Trophoblast cell (in vitro differentiated cells and primary cell): ENCODE measurements at regions not wholly inside any gene's neighbourhood (a gene's known extent, or its start where the extent isn't known, plus 50 kb on each side); places are given as distances from the start of the nearest gene placed in this dataset.

Experiments
- DNase-seq, 2 donors: peaks; one replicate each; pipeline ENCODE4 v3.0.0-alpha.2; 2016
- H2AFZ ChIP-seq: 2 replicates; pipeline ENCODE4 v1.6.1; 2013; ENCODE audit warnings: low read length, moderate library complexity, mild to moderate bottlenecking; ENCODE audit not compliant: insufficient read depth, poor library complexity
- H2AK5ac ChIP-seq: 2 replicates; pipeline ENCODE4 v1.6.1; 2013; ENCODE audit warnings: mild to moderate bottlenecking, low read length
- H2BK120ac ChIP-seq: 2 replicates; pipeline ENCODE4 v1.6.1; 2013; ENCODE audit warnings: low read length, mild to moderate bottlenecking, moderate library complexity; ENCODE audit not compliant: insufficient read depth, poor library complexity
- H2BK12ac ChIP-seq: 2 replicates; pipeline ENCODE4 v1.6.1; 2013; ENCODE audit warnings: mild to moderate bottlenecking, low read length, moderate library complexity
- H2BK5ac ChIP-seq: 2 replicates; pipeline ENCODE4 v1.6.1; 2013; ENCODE audit warnings: low read length, low read depth, moderate library complexity, mild to moderate bottlenecking; ENCODE audit not compliant: poor library complexity
- H3K14ac ChIP-seq: 2 replicates; pipeline ENCODE4 v1.6.1; 2013; ENCODE audit warnings: mild to moderate bottlenecking, low read length
- H3K18ac ChIP-seq: 2 replicates; pipeline ENCODE4 v1.6.1; 2013; ENCODE audit warnings: mild to moderate bottlenecking, low read length
- H3K23ac ChIP-seq: 2 replicates; pipeline ENCODE4 v1.6.1; 2013; ENCODE audit warnings: low read length
- H3K27ac ChIP-seq: 2 replicates; pipeline ENCODE4 v1.5.1; 2013; ENCODE audit warnings: low read depth, mild to moderate bottlenecking, inconsistent platforms, low read length, moderate library complexity
- H3K27me3 ChIP-seq: 2 replicates; pipeline ENCODE4 v1.6.1; 2013; ENCODE audit warnings: inconsistent platforms, mild to moderate bottlenecking, low read length, moderate library complexity; ENCODE audit not compliant: insufficient read depth
- H3K36me3 ChIP-seq, 2 experiments: 1 replicate in 1 of 2; 2 replicates in 1 of 2; pipeline ENCODE4 v1.6.1; 2013; ENCODE audit warnings: low read length in 2 of 2, mild to moderate bottlenecking in 2 of 2, moderate library complexity in 1 of 2; ENCODE audit not compliant: insufficient read depth in 2 of 2, control insufficient read depth in 1 of 2
- H3K4ac ChIP-seq: 2 replicates; pipeline ENCODE4 v1.6.1; 2013; ENCODE audit warnings: low read depth, mild to moderate bottlenecking, low read length, moderate library complexity
- H3K4me1 ChIP-seq, 2 experiments: 1 replicate in 1 of 2; 2 replicates in 1 of 2; pipeline ENCODE4 v1.6.1; 2013; ENCODE audit warnings: low read length in 2 of 2, mild to moderate bottlenecking in 2 of 2, moderate library complexity in 1 of 2; ENCODE audit not compliant: insufficient read depth in 2 of 2, control insufficient read depth in 1 of 2
- H3K4me2 ChIP-seq: 2 replicates; pipeline ENCODE4 v1.6.1; 2013; ENCODE audit warnings: inconsistent platforms, mild to moderate bottlenecking, low read length, moderate library complexity
- H3K4me3 ChIP-seq: 2 replicates; pipeline ENCODE4 v1.5.1; 2013; ENCODE audit warnings: mild to moderate bottlenecking, low read depth, low read length, inconsistent platforms
- H3K79me1 ChIP-seq: one replicate; pipeline ENCODE4 v1.6.1; 2013; ENCODE audit warnings: low read length
- H3K79me2 ChIP-seq: 2 replicates; pipeline ENCODE4 v1.6.1; 2013; ENCODE audit warnings: low read length, mild to moderate bottlenecking; ENCODE audit not compliant: control insufficient read depth, insufficient read depth, poor library complexity
- H3K9ac ChIP-seq: 2 replicates; pipeline ENCODE4 v1.6.1; 2013; ENCODE audit warnings: mild to moderate bottlenecking, low read length
- H3K9me3 ChIP-seq: 2 replicates; pipeline ENCODE4 v1.6.1; 2013; ENCODE audit warnings: low read depth, mild to moderate bottlenecking, control low read depth, inconsistent platforms, low read length; ENCODE audit not compliant: insufficient read depth
- H4K12ac ChIP-seq: 2 replicates; pipeline ENCODE4 v1.6.1; 2013; ENCODE audit warnings: low read depth, mild to moderate bottlenecking, low read length, moderate library complexity
- H4K8ac ChIP-seq: 2 replicates; pipeline ENCODE4 v1.6.1; 2013; ENCODE audit warnings: low read depth, mild to moderate bottlenecking, low read length, moderate library complexity
- H4K91ac ChIP-seq: one replicate; pipeline ENCODE4 v1.6.1; 2013; ENCODE audit warnings: low read depth, mild to moderate bottlenecking, low read length, moderate library complexity
- WGBS: extraction: QIAGEN DNeasy Blood & Tissue Kit; methylation state at CpG from one replicate; pipeline ENCODE4 v1.1.7; 2013; ENCODE audit warnings: missing lambda C conversion rate; ENCODE audit not compliant: insufficient read length, insufficient coverage; ENCODE audit errors: extremely low coverage; 5-methylcytosine and 5-hydroxymethylcytosine counted together

DNA sequence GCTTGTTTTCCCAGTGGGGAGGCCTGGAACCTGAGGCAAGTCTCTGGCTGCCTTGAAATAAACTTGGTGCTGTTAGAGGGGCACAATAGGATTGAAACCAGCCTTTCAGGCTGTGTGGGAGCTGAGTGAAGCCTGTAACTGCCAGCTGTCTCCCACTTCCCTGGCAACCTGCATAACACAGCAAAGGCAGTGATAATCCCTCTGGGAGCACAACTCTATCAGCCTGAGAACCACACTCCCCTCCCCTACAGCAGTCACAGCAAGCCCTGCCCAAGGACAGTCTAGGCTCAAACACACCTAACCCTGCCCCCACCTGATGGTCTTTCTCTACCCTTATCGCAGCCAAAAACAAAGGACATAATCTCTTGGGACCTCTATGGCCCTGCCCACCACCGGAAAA is 683.8 kb upstream of the ATXN8OS start:
- H3K36me3 ChIP-seq: no peaks in the 10 kb centered on the region
- no peak overlapping the region for H2BK120ac ChIP-seq
- H3K79me1 ChIP-seq: peaks cover 6% of the 10 kb centered on the region
- H3K27me3 ChIP-seq: no peaks in the 10 kb centered on the region
- no peak overlapping the region for H2BK5ac ChIP-seq
- no CpG with 5 or more reads among the region's 2 CpGs for WGBS
- H4K91ac ChIP-seq: no peak overlapping the region
- peaks cover 0 to 5% of the 10 kb centered on the region in 2 experiments for H3K4me1 ChIP-seq
- H3K4ac ChIP-seq: no peak overlapping the region
- H2BK12ac ChIP-seq: no peak overlapping the region
- H3K27ac ChIP-seq: no peak overlapping the region
- H3K18ac ChIP-seq: no peak overlapping the region
- peaks cover 3% of the 10 kb centered on the region for H3K9me3 ChIP-seq
- no peak overlapping the region for H2AK5ac ChIP-seq
- no peaks in the 10 kb centered on the region for H3K79me2 ChIP-seq
- no peak overlapping the region for H3K14ac ChIP-seq
- H3K9ac ChIP-seq: no peak overlapping the region
- H4K8ac ChIP-seq: no peak overlapping the region
- no peak overlapping the region for H3K4me3 ChIP-seq
- no peak overlapping the region for H3K4me2 ChIP-seq
- H4K12ac ChIP-seq: no peak overlapping the region
- DNase-seq: no peak
- H2AFZ ChIP-seq: no peak overlapping the region
- H3K23ac ChIP-seq: no peak overlapping the region

DNA sequence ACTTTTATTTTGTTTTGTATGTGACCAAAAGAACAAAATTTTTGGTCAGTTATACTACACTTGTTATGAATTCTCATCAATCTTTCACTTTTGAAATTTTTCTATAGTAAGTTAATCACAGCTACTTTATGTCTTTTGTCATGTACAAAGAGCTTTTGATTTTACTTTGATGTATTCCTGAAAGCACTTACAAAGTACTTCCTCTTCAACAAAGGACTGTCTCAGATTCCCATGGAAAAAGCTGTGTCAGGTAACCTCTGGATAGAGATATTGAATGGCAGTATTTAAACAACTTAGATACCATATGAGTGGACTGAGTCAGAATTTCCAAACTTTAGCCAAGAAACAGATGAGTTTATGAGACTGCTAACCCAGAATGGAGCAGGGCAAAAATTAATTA is 689.3 kb upstream of the ATXN8OS start:
- Histone ChIP-seq H3K36me3 (no peaks in the 10 kb centered on the region), H3K27ac (no peak overlapping the region), H4K12ac (no peak overlapping the region), H3K79me1 (peaks cover 5% of the 10 kb centered on the region), H3K23ac (no peak overlapping the region), H2BK120ac (no peak overlapping the region), H3K9me3 (peaks cover 3% of the 10 kb centered on the region), H3K4me3 (no peak overlapping the region), H3K4me1 (peaks cover 0 to 3% of the 10 kb centered on the region in 2 experiments), H3K18ac (no peak overlapping the region), H2AK5ac (no peak overlapping the region), H2BK5ac (no peak overlapping the region), H3K79me2 (no peaks in the 10 kb centered on the region), H2BK12ac (no peak overlapping the region), H3K4ac (no peak overlapping the region), H3K4me2 (no peak overlapping the region), H2AFZ (no peak overlapping the region), H4K8ac (no peak overlapping the region), H3K27me3 (no peaks in the 10 kb centered on the region), H3K14ac (no peak overlapping the region), H3K9ac (no peak overlapping the region), H4K91ac (no peak overlapping the region)
- no peak for DNase-seq

DNA sequence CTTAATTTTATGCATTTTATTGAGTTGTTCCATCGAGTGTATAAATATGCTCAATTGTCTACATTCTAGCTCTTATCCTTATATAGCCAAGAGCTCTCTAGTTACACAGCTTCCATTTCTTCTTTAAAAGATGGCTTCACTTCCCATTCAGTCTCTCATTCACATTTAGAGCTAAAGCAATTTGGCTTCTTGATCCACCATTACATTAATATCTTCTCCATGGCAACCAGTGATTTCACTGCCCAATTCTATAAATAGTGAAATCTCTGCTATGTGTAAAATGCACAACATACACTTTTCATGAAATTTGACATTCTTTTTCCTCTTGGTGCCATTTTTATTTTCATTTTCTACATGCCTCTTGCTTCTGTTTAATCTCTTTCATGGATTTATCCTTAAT is 696.9 kb upstream of the ATXN8OS start:
- Histone ChIP-seq H2AK5ac (no peak overlapping the region), H3K79me2 (no peaks in the 10 kb centered on the region), H3K4me1 (no peaks in the 10 kb centered on the region), H4K91ac (no peak overlapping the region), H2AFZ (no peak overlapping the region), H2BK120ac (no peak overlapping the region), H3K27ac (no peak overlapping the region), H3K23ac (no peak overlapping the region), H3K36me3 (no peaks in the 10 kb centered on the region), H4K12ac (no peak overlapping the region), H3K4me3 (no peak overlapping the region), H3K9me3 (no peaks in the 10 kb centered on the region), H3K14ac (no peak overlapping the region), H3K27me3 (no peaks in the 10 kb centered on the region), H3K9ac (no peak overlapping the region), H4K8ac (no peak overlapping the region), H2BK5ac (no peak overlapping the region), H3K4ac (no peak overlapping the region), H3K4me2 (no peak overlapping the region), H3K18ac (no peak overlapping the region), H3K79me1 (no peaks in the 10 kb centered on the region), H2BK12ac (no peak overlapping the region)
- WGBS: no CpG with 5 or more reads among the region's 1 CpG
- DNase-seq: no peak

DNA sequence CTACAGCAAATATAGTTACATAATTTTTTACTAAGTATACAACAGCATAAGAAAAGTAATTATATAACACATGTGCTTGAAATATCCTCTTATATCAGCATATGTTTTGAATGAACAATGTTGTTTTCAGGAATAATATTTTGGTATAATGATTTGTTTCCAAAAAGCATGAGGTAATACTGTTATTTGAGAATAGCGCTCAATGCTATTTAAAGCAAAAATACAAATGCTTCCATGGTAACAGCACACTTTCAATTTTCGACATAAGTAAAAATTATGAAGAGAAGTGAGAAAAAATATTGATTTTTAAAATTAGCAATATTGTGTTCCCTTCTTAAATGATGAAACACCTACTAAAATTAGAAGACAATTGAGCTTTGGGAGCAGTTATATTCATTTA is 715.9 kb upstream of the ATXN8OS start:
- Histone ChIP-seq H3K9ac (no peak overlapping the region), H3K14ac (no peak overlapping the region), H3K18ac (no peak overlapping the region), H4K8ac (no peak overlapping the region), H3K4ac (no peak overlapping the region), H3K4me3 (no peak overlapping the region), H2BK12ac (no peak overlapping the region), H3K79me1 (no peaks in the 10 kb centered on the region), H3K9me3 (no peaks in the 10 kb centered on the region), H4K12ac (no peak overlapping the region), H3K27ac (no peak overlapping the region), H2BK120ac (no peak overlapping the region), H3K4me1 (no peaks in the 10 kb centered on the region), H3K79me2 (no peaks in the 10 kb centered on the region), H3K36me3 (no peaks in the 10 kb centered on the region), H3K4me2 (no peak overlapping the region), H2AFZ (no peak overlapping the region), H2BK5ac (no peak overlapping the region), H3K23ac (no peak overlapping the region), H2AK5ac (no peak overlapping the region), H4K91ac (no peak overlapping the region), H3K27me3 (no peaks in the 10 kb centered on the region)
- no peak for DNase-seq
- WGBS: no CpG with 5 or more reads among the region's 2 CpGs
